SK-N-MC (cell line): ENCODE measurements at regions not wholly inside any gene's neighbourhood (a gene's known extent, or its start where the extent isn't known, plus 50 kb on each side); places are given as distances from the start of the nearest gene placed in this dataset.

Experiments
- EZH2 ChIP-seq: fragments of 200-600 bp; sonication (generic); IDR thresholded peaks from one replicate; pipeline ENCODE4 v1.6.1; 2017; ENCODE audit warnings: antibody characterized with exemption
- FOXP2 ChIP-seq: optimal IDR thresholded peaks from 2 replicates; pipeline ENCODE3; 2011; ENCODE audit warnings: mild to moderate bottlenecking, moderate library complexity; ENCODE audit not compliant: insufficient read depth; ENCODE audit errors: extremely low read length, control extremely low read depth
- POLR2AphosphoS5 ChIP-seq: IDR thresholded peaks from 2 replicates; pipeline ENCODE4 v1.6.1; 2012; ENCODE audit warnings: mild to moderate bottlenecking, low read depth, low read length, borderline replicate concordance

- no peak for TF ChIP-seq EZH2
- TF ChIP-seq POLR2AphosphoS5 = no peak
- TF ChIP-seq FOXP2 = no peak
These were observed 208.1 kb downstream of the DMAC1 start for GRCh38 chr9:7591501-7591900.
